ENCODE measurements at regions not wholly inside any gene's neighbourhood (a gene's known extent, or its start where the extent isn't known, plus 50 kb on each side); places are given as distances from the start of the nearest gene placed in this dataset.
"Not testable (repeated sequence)": the region's sequence is repeated elsewhere in the genome, so short reads cannot be mapped to it uniquely, and the experiment has no call there.

GRCh38 chr9:39559384-39559783 lies 203.9 kb downstream of the SPATA31A1 start:
- DNase-seq (ENCODE audit: low read depth in 2 of 3, low spot score in 2 of 3) = not testable (repeated sequence)

- DNase-seq (ENCODE audit: low read depth in 2 of 3, low spot score in 2 of 3) = not testable (repeated sequence)
These were observed 211.3 kb downstream of the SPATA31A1 start for GRCh38 chr9:39566782-39567181.

GRCh38 chr9:39567396-39567795 lies 211.9 kb downstream of the SPATA31A1 start:
- DNase-seq (ENCODE audit: low read depth in 2 of 3, low spot score in 2 of 3) = not testable (repeated sequence)

GRCh38 chr9:39568900-39569299 lies 213.4 kb downstream of the SPATA31A1 start:
- DNase-seq (ENCODE audit: low read depth in 2 of 3, low spot score in 2 of 3) = not testable (repeated sequence)

GRCh38 chr9:39573024-39574022 lies 217.9 kb downstream of the SPATA31A1 start:
- DNase-seq (ENCODE audit: low read depth in 2 of 3, low spot score in 2 of 3) = not testable (repeated sequence)

- DNase-seq (ENCODE audit: low read depth in 2 of 3, low spot score in 2 of 3) = not testable (repeated sequence)
These were observed 223.5 kb downstream of the SPATA31A1 start for GRCh38 chr9:39579000-39579399.

GRCh38 chr9:39581296-39581695 lies 225.8 kb downstream of the SPATA31A1 start:
- DNase-seq (ENCODE audit: low read depth in 2 of 3, low spot score in 2 of 3) = not testable (repeated sequence)

- DNase-seq (ENCODE audit: low read depth in 2 of 3, low spot score in 2 of 3) = not testable (repeated sequence)
These were observed 227.4 kb downstream of the SPATA31A1 start for GRCh38 chr9:39582677-39583412.

- DNase-seq (ENCODE audit: low read depth in 2 of 3, low spot score in 2 of 3) = not testable (repeated sequence)
These were observed 227.9 kb downstream of the SPATA31A1 start for GRCh38 chr9:39583413-39583747.

- not testable (repeated sequence) for DNase-seq (ENCODE audit: low read depth in 2 of 3, low spot score in 2 of 3)
These were observed 229.8 kb downstream of the SPATA31A1 start for GRCh38 chr9:39585233-39585632.

GRCh38 chr9:39587844-39588499 lies 232.5 kb downstream of the SPATA31A1 start:
- DNase-seq (ENCODE audit: low read depth in 2 of 3, low spot score in 2 of 3) = no peak

- no peak for DNase-seq (ENCODE audit: low read depth in 2 of 3, low spot score in 2 of 3)
These were observed 233.2 kb downstream of the SPATA31A1 start for GRCh38 chr9:39588500-39589137.

GRCh38 chr9:39604089-39604488 lies 248.6 kb downstream of the SPATA31A1 start:
- not testable (repeated sequence) for DNase-seq (ENCODE audit: low read depth in 2 of 3, low spot score in 2 of 3)

- DNase-seq (ENCODE audit: low read depth in 2 of 3, low spot score in 2 of 3) = not testable (repeated sequence)
These were observed 256.2 kb downstream of the SPATA31A1 start for GRCh38 chr9:39611449-39612231.

- not testable (repeated sequence) for DNase-seq (ENCODE audit: low read depth in 2 of 3, low spot score in 2 of 3)
These were observed 261.0 kb downstream of the SPATA31A1 start for GRCh38 chr9:39616480-39616879.

GRCh38 chr9:39624048-39624447 lies 268.6 kb downstream of the SPATA31A1 start:
- not testable (repeated sequence) for DNase-seq (ENCODE audit: low read depth in 2 of 3, low spot score in 2 of 3)

- DNase-seq (ENCODE audit: low read depth in 2 of 3, low spot score in 2 of 3) = not testable (repeated sequence)
These were observed 276.6 kb downstream of the SPATA31A1 start for GRCh38 chr9:39632071-39632470.

- not testable (repeated sequence) for DNase-seq (ENCODE audit: low read depth in 2 of 3, low spot score in 2 of 3)
These were observed 293.6 kb downstream of the SPATA31A1 start for GRCh38 chr9:39649029-39649428.

- DNase-seq (ENCODE audit: low read depth in 2 of 3, low spot score in 2 of 3) = not testable (repeated sequence)
These were observed 301.6 kb downstream of the SPATA31A1 start for GRCh38 chr9:39656960-39657603.

All from hematopoietic multipotent progenitor cell (in vitro differentiated cells).